Renal pelvis (tissue), 1 donor: ENCODE measurements at regions not wholly inside any gene's neighbourhood (a gene's known extent, or its start where the extent isn't known, plus 50 kb on each side); places are given as distances from the start of the nearest gene placed in this dataset.
"Not testable (repeated sequence)": the region's sequence is repeated elsewhere in the genome, so short reads cannot be mapped to it uniquely, and the experiment has no call there.

ENCODE experiments used
- DNase-seq: peaks from one replicate; pipeline ENCODE4 v3.0.0-alpha.2; 2013

- DNase-seq = no peak
These were observed 395.4 kb downstream of the ZNF804A start for GRCh38 chr2:184993746-184994145.

GRCh38 chr2:185006481-185006880 lies 408.2 kb downstream of the ZNF804A start:
- no peak for DNase-seq

DNA sequence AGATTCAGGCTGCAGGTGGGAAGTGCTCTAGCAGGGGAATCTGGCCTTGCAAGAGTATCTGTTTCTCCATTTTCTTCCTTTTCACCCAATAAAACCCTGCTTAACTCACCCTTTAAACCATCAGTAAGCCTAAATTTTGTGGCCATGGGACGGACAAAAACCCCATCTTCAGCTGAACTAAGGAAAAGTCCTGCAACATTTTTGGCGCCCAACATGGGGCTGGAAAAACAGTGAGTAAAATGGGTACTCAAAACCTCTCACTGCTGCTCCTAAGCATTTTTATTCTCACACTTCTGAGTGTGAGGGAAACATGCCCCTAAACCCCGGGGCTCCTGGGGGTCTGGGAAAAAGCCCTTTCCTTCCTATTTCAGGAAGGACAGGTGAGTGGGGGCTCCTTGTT lies 414.3 kb downstream of the ZNF804A start:
- no peak for DNase-seq

- DNase-seq = no peak
These were observed 415.7 kb downstream of the ZNF804A start for GRCh38 chr2:185014076-185014475.

DNA sequence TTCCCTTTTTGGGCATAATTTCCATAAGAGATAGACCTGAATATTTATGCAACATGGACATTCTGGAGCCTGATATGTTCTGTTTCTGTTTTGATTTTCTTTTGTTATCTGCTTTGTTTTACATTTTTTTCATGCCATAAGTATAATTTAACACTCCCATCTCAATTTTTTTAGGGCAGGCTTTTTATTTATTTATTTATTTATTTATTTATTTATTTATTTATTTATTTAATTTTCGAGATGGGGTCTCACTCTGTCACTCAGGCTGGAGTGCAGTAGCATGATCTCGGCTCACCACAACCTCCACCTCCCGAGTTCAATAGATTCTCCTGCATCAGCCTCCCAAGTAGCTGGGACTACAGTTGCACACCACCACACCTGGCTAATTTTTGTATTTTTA lies 427.6 kb downstream of the ZNF804A start:
- DNase-seq = not testable (repeated sequence)

DNA sequence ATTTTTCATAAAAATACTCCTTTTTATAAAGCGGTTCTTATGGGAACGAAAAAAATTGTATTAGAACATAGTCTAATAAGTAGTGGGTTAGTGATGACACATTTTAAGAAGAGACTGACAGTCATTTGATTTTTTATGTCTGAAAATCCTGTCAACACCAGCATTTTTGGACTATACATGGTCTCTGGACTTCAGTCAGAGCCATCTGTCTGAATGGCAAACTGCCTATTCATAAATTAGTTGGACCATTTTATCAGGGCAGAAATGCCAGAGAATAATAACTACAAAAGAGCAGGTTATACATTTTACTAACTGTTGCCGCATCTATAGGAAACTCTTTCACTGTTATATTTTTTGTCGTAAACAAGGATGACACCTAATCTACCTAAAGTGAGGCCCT lies 437.6 kb downstream of the ZNF804A start:
- DNase-seq = no peak

DNA sequence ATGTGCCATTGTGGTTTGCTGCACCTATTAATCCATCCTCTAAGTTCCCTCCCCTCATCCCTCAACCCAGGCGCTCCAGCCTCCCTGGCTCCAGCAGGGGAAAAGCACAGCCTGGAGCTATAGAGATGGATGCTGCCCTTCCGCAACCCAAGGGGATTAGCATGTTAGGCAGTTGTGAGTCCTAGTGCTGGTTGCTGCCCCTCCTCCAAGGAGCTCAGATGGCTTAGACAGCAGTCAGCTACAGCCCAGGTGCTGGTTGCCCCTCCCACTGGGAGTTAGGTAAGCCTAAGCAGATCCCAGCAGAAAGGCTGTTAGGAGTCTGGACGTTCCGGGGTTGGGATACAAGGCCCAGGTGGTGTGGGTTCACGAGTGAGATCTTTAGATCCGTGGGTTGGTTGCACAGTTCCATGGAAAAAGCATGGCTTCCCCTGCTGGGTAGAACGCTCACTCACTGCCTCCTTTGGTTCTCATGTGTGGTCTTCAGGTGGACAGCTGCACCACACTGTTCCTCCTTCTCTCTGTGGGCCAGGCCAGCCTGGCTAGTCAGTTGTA lies 446.1 kb downstream of the ZNF804A start:
- DNase-seq = no peak

- DNase-seq = no peak
These were observed 452.5 kb downstream of the ZNF804A start for GRCh38 chr2:185050804-185051203.

GRCh38 chr2:185063761-185064160 lies 465.4 kb downstream of the ZNF804A start:
- DNase-seq = no peak

GRCh38 chr2:185066128-185066527 lies 467.8 kb downstream of the ZNF804A start:
- DNase-seq = no peak

- no peak for DNase-seq
These were observed 470.8 kb downstream of the ZNF804A start for GRCh38 chr2:185069107-185069506.

GRCh38 chr2:185074156-185074555 lies 475.8 kb downstream of the ZNF804A start:
- no peak for DNase-seq

GRCh38 chr2:185082749-185083148 lies 484.4 kb downstream of the ZNF804A start:
- no peak for DNase-seq

DNA sequence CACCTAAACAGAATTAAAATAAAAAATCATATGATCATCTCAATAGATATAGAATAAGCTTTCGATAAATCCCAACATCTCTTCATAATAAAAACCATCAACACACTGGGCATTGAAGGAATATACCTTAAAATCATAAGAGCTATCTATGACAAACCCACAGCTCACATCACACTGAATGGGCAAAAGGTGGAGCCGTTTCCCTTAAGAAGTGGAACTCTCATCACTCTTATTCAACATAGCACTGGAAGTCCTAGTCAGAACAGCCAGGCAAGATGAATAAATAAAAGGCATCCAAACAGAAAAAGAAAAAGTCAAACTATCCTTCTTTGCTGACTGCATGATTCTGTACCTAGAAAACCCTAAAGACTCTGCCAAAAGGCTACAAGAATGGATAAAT lies 510.3 kb downstream of the ZNF804A start:
- DNase-seq = no peak

DNA sequence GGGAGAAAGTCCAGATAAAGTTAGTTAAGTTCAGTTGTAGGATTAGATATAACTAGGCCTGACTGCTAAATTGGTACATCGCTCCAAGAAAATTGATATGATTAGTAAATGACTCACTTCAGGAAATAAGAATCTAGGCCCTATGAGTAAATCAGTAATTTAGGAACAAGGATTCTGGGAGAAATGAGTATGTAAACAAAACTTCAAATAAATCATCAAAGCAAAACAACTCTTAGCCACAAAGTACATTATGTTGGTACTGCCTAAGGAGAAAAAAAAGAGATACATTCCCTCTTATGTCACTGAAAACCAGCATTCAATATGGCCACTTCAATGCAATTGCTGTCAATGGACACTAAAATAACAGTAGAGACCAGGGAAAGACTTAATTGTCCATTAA lies 529.1 kb downstream of the ZNF804A start:
- no peak for DNase-seq

- no peak for DNase-seq
These were observed 530.0 kb downstream of the ZNF804A start for GRCh38 chr2:185128346-185128745.

DNA sequence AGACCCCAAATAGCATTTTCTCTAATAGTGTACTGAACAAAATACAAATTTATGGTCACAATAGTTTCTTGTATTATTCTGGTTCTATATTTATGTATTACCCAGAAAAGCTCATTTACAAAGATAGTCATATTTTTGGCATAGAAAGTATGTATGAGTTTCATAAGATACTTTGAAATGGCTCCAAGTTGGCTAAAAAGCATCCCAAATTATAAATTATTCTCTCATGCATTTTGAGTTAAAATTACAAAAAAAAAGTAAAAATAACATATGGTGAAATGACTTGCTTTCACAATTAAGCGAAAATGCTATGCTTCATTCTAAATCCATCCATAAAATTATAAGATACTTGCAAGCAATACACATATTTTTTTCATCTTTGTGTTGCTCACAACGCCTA lies 530.7 kb downstream of the ZNF804A start:
- DNase-seq = no peak

DNA sequence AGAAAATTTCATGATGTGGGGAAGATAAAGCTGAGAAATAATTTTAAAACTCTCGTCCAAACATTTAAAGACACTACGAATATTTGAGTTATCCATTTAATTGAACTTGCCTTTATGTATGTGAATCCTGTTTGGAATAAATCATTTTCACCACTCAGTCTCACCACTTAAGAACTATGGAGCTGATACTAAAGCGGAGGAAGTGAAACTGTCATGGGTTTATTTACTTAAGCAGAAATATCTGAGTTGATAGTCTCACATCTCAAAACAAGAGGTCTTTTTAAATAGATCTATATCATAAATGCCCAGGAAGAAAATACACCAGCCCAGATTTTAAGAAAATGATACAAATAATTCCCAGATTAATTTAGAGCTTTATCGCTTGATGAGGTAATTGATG lies 532.4 kb downstream of the ZNF804A start:
- DNase-seq = no peak

DNA sequence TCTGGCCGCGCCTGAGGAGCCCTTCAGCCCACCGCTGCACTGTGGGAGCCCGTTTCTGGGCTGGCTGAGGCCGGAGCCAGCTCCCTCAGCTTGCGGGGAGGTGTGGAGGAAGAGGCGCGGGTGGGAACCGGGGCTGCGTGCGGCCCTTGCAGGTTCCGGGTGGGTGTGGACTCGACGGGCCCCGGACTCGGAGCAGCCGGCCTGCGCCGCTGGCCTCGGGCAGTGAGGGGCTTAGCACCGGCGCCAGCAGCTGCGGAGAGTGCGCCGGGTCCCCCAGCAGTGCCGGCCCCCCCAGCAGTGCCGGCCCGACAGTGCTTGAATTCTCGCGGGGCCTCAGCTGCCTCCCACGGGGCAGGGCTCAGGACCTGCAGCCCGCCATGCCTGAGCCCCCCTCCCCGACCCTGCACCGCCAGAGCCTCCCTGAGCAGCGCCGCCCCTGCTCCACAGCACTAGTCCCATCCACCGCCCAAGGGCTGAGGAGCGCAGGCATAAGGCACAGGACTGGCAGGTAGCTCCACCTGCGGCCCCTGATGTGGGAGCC lies 534.2 kb downstream of the ZNF804A start:
- DNase-seq = no peak

DNA sequence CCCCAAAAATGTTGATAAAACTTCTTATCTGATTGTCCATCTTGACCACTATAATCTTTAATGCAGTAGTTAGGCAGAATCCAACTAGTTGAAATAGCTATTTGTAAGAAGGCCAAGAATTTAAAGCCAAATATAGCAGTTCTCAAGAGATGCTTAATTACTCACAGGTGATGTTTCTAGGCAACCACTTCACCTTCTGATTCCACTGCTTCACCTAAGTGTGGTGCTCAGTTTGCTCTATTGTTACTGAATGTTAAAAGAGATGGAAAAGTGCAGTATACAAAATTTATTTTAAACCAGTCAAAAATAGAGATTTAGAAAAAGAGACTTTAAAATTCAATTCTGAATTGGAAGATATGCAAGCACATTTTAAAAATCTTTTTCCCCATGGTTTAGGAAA lies 539.4 kb downstream of the ZNF804A start:
- no peak for DNase-seq

- no peak for DNase-seq
These were observed 544.3 kb downstream of the ZNF804A start for GRCh38 chr2:185142677-185143076.

DNA sequence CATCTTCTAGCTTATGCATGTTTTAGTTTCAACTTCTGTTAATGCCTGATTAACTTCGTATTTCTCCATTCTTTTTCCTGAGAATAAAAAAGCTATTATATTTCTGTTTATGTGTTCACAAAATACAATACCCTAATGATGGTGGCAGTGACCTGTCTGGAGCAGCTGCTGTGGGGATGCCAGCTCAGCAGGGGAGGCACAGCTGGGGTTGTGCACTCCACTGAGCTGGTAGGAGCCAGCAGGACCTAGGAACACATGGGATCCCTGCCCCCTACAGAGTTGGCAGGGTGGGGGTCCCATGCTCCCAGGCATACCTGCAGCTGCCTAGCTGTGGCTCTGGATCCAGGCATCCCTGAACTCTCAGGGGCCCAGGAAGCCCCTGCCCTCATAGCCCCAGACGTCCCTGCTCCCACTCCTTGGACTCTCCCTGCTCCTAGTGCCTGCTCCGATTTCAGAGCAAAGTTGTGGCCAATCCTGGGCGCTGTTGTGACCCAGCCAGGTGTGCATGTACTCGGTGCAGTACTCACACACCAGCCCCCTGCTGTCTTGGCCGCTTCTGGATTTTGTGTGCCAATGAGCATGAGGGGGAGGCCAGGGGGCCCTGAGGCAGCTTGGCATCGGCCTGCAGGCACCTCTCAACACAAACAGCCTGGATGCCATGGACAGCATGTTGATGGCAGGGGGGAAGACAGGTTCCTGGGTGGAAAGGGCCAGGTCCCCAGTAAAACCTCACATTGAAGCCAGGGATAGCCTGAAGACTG lies 546.0 kb downstream of the ZNF804A start:
- DNase-seq = no peak

- no peak for DNase-seq
These were observed 547.2 kb downstream of the ZNF804A start for GRCh38 chr2:185145316-185146121.
